Common myeloid progenitor, CD34-positive (primary cell): ENCODE measurements at regions not wholly inside any gene's neighbourhood (a gene's known extent, or its start where the extent isn't known, plus 50 kb on each side); places are given as distances from the start of the nearest gene placed in this dataset.
"Not testable (repeated sequence)": the region's sequence is repeated elsewhere in the genome, so short reads cannot be mapped to it uniquely, and the experiment has no call there.

Experiments used
- CTCF ChIA-PET: fragments of 350-600 bp; sonication (Branson Sonifier 250); formaldehyde crosslinking; loops from one replicate; lab custom pipeline; 2021; ENCODE audit warnings: antibody characterized with exemption; lab: Charles Lee
- POLR2A ChIA-PET: fragments of 350-600 bp; sonication (Branson Sonifier 250); formaldehyde crosslinking; loops from one replicate; lab custom pipeline; 2021; ENCODE audit warnings: antibody characterized with exemption; lab: Charles Lee
- DNase-seq, 3 donors: peaks; one replicate each; pipeline versions ENCODE4 v3.0.0 to v3.0.0-alpha.2; 2013
- H3K27ac ChIP-seq, 2 experiments: 1 replicate in 1 of 2; 2 replicates in 1 of 2; pipeline ENCODE4 v1.7.0; 2013; ENCODE audit warnings: inconsistent platforms in 2 of 2, low read length in 2 of 2, mild to moderate bottlenecking in 2 of 2, low read depth in 1 of 2, moderate library complexity in 1 of 2; ENCODE audit not compliant: severe bottlenecking in 2 of 2, insufficient read depth in 1 of 2, poor library complexity in 1 of 2
- H3K27me3 ChIP-seq, 5 experiments: replicated peaks in 2 of 5; 1 replicate in 3 of 5; 2 replicates in 2 of 5; pipeline versions ENCODE4 v1.6.1 to v1.7.0; 2013; ENCODE audit warnings: low read length in 4 of 5, mild to moderate bottlenecking in 2 of 5, moderate library complexity in 2 of 5, inconsistent platforms in 1 of 5; ENCODE audit not compliant: insufficient read depth in 5 of 5, control insufficient read depth in 4 of 5
- H3K36me3 ChIP-seq, 4 experiments: 1 replicate in 2 of 4; 2 replicates in 2 of 4; pipeline versions ENCODE4 v1.6.1 to v1.7.0; 2013; ENCODE audit warnings: low read length in 3 of 4, control low read depth in 1 of 4, mild to moderate bottlenecking in 1 of 4; ENCODE audit not compliant: control insufficient read depth in 4 of 4, insufficient read depth in 4 of 4
- H3K4me1 ChIP-seq, 4 experiments: 1 replicate in 3 of 4; 2 replicates in 1 of 4; pipeline versions ENCODE4 v1.6.1 to v1.7.1; 2013; ENCODE audit warnings: low read length in 3 of 4, mild to moderate bottlenecking in 3 of 4, control low read depth in 1 of 4, inconsistent platforms in 1 of 4, moderate library complexity in 1 of 4; ENCODE audit not compliant: control insufficient read depth in 4 of 4, insufficient read depth in 4 of 4; ENCODE audit errors: control extremely low read depth in 1 of 4
- H3K4me3 ChIP-seq, 7 experiments: 1 replicate in 4 of 7; 2 replicates in 3 of 7; pipeline versions ENCODE4 v1.5.1 to v1.7.0; 2013; ENCODE audit warnings: mild to moderate bottlenecking in 7 of 7, low read length in 6 of 7, moderate library complexity in 6 of 7, inconsistent platforms in 2 of 7, low read depth in 2 of 7, control low read depth in 1 of 7; ENCODE audit not compliant: insufficient read depth in 4 of 7, control insufficient read depth in 1 of 7; ENCODE audit errors: extremely low read depth in 1 of 7
- H3K9me3 ChIP-seq, 5 experiments: 1 replicate in 4 of 5; 2 replicates in 1 of 5; pipeline versions ENCODE4 v1.6.1 to v1.7.1; 2013; ENCODE audit warnings: low read length in 4 of 5, mild to moderate bottlenecking in 2 of 5, inconsistent platforms in 1 of 5, low read depth in 1 of 5, moderate library complexity in 1 of 5; ENCODE audit not compliant: control insufficient read depth in 4 of 5, insufficient read depth in 2 of 5; ENCODE audit errors: control extremely low read depth in 1 of 5
- WGBS: methylation state at CpG from one replicate; pipeline ENCODE4 v1.1.5; 2013; ENCODE audit not compliant: insufficient coverage; 5-methylcytosine and 5-hydroxymethylcytosine counted together

DNA sequence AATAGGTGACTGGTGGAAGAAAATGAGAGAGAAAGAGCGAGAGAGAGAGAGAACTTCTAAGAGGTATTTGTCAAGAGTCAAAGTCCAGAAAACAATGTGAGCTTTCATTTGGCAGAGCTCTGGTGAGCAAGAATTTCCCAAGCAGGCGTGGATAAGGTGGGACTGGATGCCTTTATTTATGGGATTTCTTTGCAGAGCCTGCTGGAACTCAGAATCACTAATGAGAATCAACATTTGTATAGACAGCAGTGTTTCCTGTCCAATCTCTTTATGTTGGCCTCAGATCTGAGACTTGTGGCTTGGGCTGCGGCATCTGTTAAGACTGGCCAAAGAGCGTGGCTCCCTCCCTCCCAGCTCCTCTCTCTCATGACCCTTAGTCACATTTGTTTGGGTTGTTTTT is 67.9 kb upstream of the TBL1X start:
- Histone ChIP-seq H3K4me1 (peaks cover 0 to 5% (median 0%) of the 10 kb centered on the region in 4 experiments), H3K27ac (no peak overlapping the region), H3K27me3 (no peaks in the 10 kb centered on the region), H3K9me3 (peaks cover 0 to 2% (median 0%) of the 10 kb centered on the region in 5 experiments), H3K4me3 (no peak overlapping the region), H3K36me3 (no peaks in the 10 kb centered on the region)
- WGBS = 86% methylated on average over 4 of the region's 4 CpGs
- DNase-seq = no peak
- CTCF ChIA-PET = no interaction called here
- POLR2A ChIA-PET = no interaction called here

- Histone ChIP-seq H3K4me3 (no peak overlapping the region), H3K9me3 (peaks cover 0 to 8% (median 0%) of the 10 kb centered on the region in 5 experiments), H3K27me3 (no peaks in the 10 kb centered on the region), H3K36me3 (no peaks in the 10 kb centered on the region), H3K27ac (no peak overlapping the region), H3K4me1 (peaks cover 0 to 5% (median 0%) of the 10 kb centered on the region in 4 experiments)
- CTCF ChIA-PET = no interaction called here
- POLR2A ChIA-PET = no interaction called here
- DNase-seq = no peak
- WGBS = 100% methylated on average over 2 of the region's 6 CpGs
These were observed 63.8 kb upstream of the TBL1X start for GRCh38 chrX:9401051-9401450.

DNA sequence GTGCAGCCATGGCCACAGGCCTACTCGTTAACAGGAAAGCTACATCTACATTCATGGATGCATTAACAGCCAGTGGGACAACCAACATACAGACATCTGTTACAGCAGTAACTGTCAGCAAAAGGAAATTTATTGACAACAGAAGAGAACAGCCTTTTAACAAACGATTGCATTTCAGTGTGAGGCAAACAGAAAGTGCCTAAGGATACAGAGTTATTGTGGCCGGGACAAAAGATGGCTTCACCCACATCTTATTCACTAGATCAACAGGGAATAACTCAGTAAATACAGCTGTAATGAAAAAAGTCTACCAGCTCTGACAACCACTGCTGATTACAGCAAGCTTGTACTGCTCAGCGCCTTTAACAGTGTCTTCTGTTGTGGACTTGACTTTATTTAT is 61.5 kb upstream of the TBL1X start:
- Histone ChIP-seq H3K36me3 (no peaks in the 10 kb centered on the region), H3K4me1 (no peaks in the 10 kb centered on the region), H3K27ac (no peak overlapping the region), H3K4me3 (no peak overlapping the region), H3K27me3 (no peaks in the 10 kb centered on the region), H3K9me3 (peaks cover 0 to 11% (median 3%) of the 10 kb centered on the region in 5 experiments)
- ChIA-PET POLR2A (no interaction called here), CTCF (interaction anchor here (0.8 kb wide), 1 partner anchor 9 kb away, joined by 3 read pairs; no protein-coding TSS in a partner anchor)
- 100% methylated on average over 3 of the region's 4 CpGs for WGBS
- no peak for DNase-seq

DNA sequence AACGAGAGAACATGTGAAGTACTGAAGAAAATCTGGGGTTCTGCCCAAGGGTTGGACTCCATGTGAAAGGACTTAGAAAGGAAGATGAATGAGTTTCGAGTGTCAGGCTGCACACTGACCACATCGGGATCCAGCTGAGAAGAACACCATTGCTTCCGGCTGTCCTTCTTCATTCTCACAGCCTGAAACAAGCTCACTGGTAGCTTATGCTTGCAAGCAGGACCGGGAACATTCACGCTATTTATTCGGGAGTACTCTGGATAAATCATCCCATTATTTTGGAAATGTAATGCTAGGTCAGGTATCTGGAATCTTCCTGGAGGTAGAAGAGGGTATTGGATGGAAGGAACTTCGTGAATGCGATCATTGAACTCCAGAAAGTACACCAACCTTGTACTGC is 59.2 kb upstream of the TBL1X start:
- POLR2A ChIA-PET = interaction anchor here (0.6 kb wide), 1 partner anchor 201 kb away, joined by 3 read pairs; no protein-coding TSS in a partner anchor
- CTCF ChIA-PET = not testable (repeated sequence)

GRCh38 chrX:9410889-9411288 is 54.0 kb upstream of the TBL1X start:
- H3K27me3 ChIP-seq, POLR2A ChIA-PET, DNase-seq, H3K36me3 ChIP-seq, H3K4me1 ChIP-seq, H3K9me3 ChIP-seq, CTCF ChIA-PET, H3K4me3 ChIP-seq, H3K27ac ChIP-seq: not testable (repeated sequence)
- WGBS = no CpG with 5 or more reads among the region's 11 CpGs

More for the DNA sequence above, 59.2 kb upstream of the TBL1X start:
- peak in 1 of 3 donors; percentile 4 for DNase-seq
- not testable (repeated sequence) for H3K27ac ChIP-seq, H3K36me3 ChIP-seq, H3K9me3 ChIP-seq, H3K4me3 ChIP-seq, H3K4me1 ChIP-seq, H3K27me3 ChIP-seq
- WGBS = 89% methylated on average over 8 of the region's 9 CpGs

- H3K27me3 ChIP-seq, H3K9me3 ChIP-seq, H3K36me3 ChIP-seq, DNase-seq, POLR2A ChIA-PET, CTCF ChIA-PET, H3K27ac ChIP-seq, H3K4me3 ChIP-seq, H3K4me1 ChIP-seq: not testable (repeated sequence)
- WGBS = 92% methylated on average over 13 of the region's 16 CpGs
These were observed 53.2 kb upstream of the TBL1X start for GRCh38 chrX:9411682-9412081.

DNA sequence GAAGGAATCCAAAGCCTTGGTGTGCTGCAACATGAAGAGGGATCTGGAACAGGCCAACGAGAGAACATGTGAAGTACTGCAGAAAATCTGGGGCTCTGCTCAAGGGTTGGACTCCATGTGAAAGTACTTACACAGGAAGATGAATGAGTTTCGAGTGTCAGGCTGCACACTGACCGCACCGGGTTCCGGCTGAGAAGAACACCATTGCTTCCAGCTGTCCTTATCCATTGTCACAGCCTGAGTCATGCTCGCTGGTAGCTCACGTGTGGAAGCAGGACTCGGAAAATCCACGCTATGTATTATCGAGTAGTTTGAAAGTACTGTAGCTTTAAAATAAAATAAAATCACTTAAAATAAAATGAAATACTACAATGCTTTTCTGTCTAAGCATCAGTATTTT is 50.4 kb upstream of the TBL1X start:
- H3K27me3 ChIP-seq = no peaks in the 10 kb centered on the region
- H3K4me3 ChIP-seq = no peak overlapping the region
- no peaks in the 10 kb centered on the region for H3K4me1 ChIP-seq
- POLR2A ChIA-PET = no interaction called here
- H3K9me3 ChIP-seq = no peaks in the 10 kb centered on the region
- no peak overlapping the region for H3K27ac ChIP-seq
- WGBS = 93% methylated on average over 5 of the region's 10 CpGs
- CTCF ChIA-PET = no interaction called here
- H3K36me3 ChIP-seq = no peaks in the 10 kb centered on the region
- DNase-seq = no peak
